ENCODE measurements at regions not wholly inside any gene's neighbourhood (a gene's known extent, or its start where the extent isn't known, plus 50 kb on each side); places are given as distances from the start of the nearest gene placed in this dataset.
A peak's percentile ranks its signal among the peaks of the same experiment; 100 is the strongest.

GRCh38 chr20:39549733-39550132 lies 587.6 kb downstream of the DHX35 start:
- DNase-seq (ENCODE audit: low read depth in 4 of 4, low spot score in 2 of 4): no peak

- DNase-seq (ENCODE audit: low read depth in 4 of 4, low spot score in 2 of 4): no peak
Observed at GRCh38 chr20:39547546-39548408, 585.6 kb downstream of the DHX35 start.

GRCh38 chr20:39541136-39541803 lies 579.1 kb downstream of the DHX35 start:
- DNase-seq (ENCODE audit: low read depth in 4 of 4, low spot score in 2 of 4): no peak

GRCh38 chr20:39538317-39538716 lies 576.2 kb downstream of the DHX35 start:
- DNase-seq (ENCODE audit: low read depth in 4 of 4, low spot score in 2 of 4): no peak

- no peak for DNase-seq (ENCODE audit: low read depth in 4 of 4, low spot score in 2 of 4)
Observed at GRCh38 chr20:39535301-39535700, 573.2 kb downstream of the DHX35 start.

GRCh38 chr20:39534846-39535245 lies 572.7 kb downstream of the DHX35 start:
- DNase-seq (ENCODE audit: low read depth in 4 of 4, low spot score in 2 of 4): no peak

- DNase-seq (ENCODE audit: low read depth in 4 of 4, low spot score in 2 of 4): no peak
Observed at GRCh38 chr20:39533858-39534257, 571.7 kb downstream of the DHX35 start.

GRCh38 chr20:39532205-39532604 lies 570.1 kb downstream of the DHX35 start:
- DNase-seq (ENCODE audit: low read depth in 4 of 4, low spot score in 2 of 4): no peak

- DNase-seq (ENCODE audit: low read depth in 4 of 4, low spot score in 2 of 4): no peak
Observed at GRCh38 chr20:39528436-39528835, 566.3 kb downstream of the DHX35 start.

GRCh38 chr20:39524371-39524911 lies 562.3 kb downstream of the DHX35 start:
- no peak for DNase-seq (ENCODE audit: low read depth in 4 of 4, low spot score in 2 of 4)

GRCh38 chr20:39523405-39523804 lies 561.3 kb downstream of the DHX35 start:
- no peak for DNase-seq (ENCODE audit: low read depth in 4 of 4, low spot score in 2 of 4)

GRCh38 chr20:39518654-39519053 lies 556.5 kb downstream of the DHX35 start:
- no peak for DNase-seq (ENCODE audit: low read depth in 4 of 4, low spot score in 2 of 4)

- no peak for DNase-seq (ENCODE audit: low read depth in 4 of 4, low spot score in 2 of 4)
Observed at GRCh38 chr20:39516964-39517363, 554.8 kb downstream of the DHX35 start.

GRCh38 chr20:39504710-39505094 lies 542.6 kb downstream of the DHX35 start:
- no peak for DNase-seq (ENCODE audit: low read depth in 4 of 4, low spot score in 2 of 4)

GRCh38 chr20:39503902-39504709 lies 542.0 kb downstream of the DHX35 start:
- peak in 2 of 4 donors; percentile 13 to 29 for DNase-seq (ENCODE audit: low read depth in 4 of 4, low spot score in 2 of 4)

- no peak for DNase-seq (ENCODE audit: low read depth in 4 of 4, low spot score in 2 of 4)
Observed at GRCh38 chr20:39492223-39492797, 530.2 kb downstream of the DHX35 start.

- DNase-seq (ENCODE audit: low read depth in 4 of 4, low spot score in 2 of 4): no peak
Observed at GRCh38 chr20:39491711-39492110, 529.6 kb downstream of the DHX35 start.

GRCh38 chr20:39489986-39490560 lies 527.9 kb downstream of the DHX35 start:
- no peak for DNase-seq (ENCODE audit: low read depth in 4 of 4, low spot score in 2 of 4)

GRCh38 chr20:39480276-39481043 lies 518.3 kb downstream of the DHX35 start:
- DNase-seq (ENCODE audit: low read depth in 4 of 4, low spot score in 2 of 4): no peak

All from left renal cortex interstitium (tissue), 4 donors.